ENCODE measurements at regions not wholly inside any gene's neighbourhood (a gene's known extent, or its start where the extent isn't known, plus 50 kb on each side); places are given as distances from the start of the nearest gene placed in this dataset.

DNA sequence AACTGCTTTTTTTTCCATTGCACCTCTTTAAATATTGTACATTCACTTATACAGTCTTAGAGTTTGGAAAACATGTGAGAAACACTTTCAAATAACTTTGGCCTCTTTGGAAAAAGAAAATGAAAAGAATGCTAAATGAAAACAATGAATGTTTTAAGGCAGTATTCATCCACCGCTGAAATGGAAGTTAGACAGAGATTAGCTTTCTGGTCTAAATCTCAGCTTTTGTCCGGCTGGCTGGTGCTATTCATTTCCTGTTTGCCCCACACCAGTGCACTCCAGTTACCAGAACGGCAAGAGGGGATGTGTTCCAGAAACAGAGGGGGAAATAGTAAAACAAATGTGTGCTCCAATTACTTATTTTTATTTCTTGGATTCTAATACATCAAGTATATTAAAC lies 1201.3 kb downstream of the EFNB2 start:
- no peak overlapping the region for H3K4me3 Mint-ChIP-seq

DNA sequence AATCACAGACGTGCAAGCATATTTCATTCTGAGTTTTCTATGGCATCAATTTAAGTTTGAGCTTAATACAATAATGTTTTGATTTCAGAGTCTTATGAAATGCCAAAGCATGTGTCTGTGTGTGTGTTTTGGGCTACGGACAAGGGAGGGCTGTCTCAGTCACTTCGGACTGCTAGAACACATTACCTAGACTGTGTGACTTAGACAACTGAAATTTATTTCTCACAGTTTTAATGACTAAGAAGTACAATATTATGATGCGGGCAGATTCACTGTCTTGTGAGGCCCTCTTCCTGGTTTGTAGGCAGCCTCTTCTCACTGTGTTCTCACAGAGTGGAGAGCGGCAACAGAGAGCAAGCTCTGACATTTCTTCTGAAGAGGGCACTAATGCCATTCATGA lies 1202.0 kb downstream of the EFNB2 start:
- DNase-seq (ENCODE audit: low spot score in 2 of 2): no peak
- Mint-ChIP-seq H3K9me3 (peaks cover 7% of the 10 kb centered on the region), H3K27me3 (no peaks in the 10 kb centered on the region), H3K36me3 (ENCODE audit: insufficient read depth) (no peaks in the 10 kb centered on the region), H3K27ac (ENCODE audit: low read depth) (no peak overlapping the region), H3K4me1 (no peaks in the 10 kb centered on the region), H3K4me3 (no peak overlapping the region)
- no peak for ATAC-seq (replicated peaks; ENCODE audit: extremely low read depth, poor library complexity, severe bottlenecking)

More for the DNA sequence above, 1201.3 kb downstream of the EFNB2 start:
- Mint-ChIP-seq H3K27ac (ENCODE audit: low read depth) (no peak overlapping the region), H3K9me3 (peaks cover 7% of the 10 kb centered on the region), H3K27me3 (no peaks in the 10 kb centered on the region), H3K36me3 (ENCODE audit: insufficient read depth) (no peaks in the 10 kb centered on the region), H3K4me1 (no peaks in the 10 kb centered on the region)
- ATAC-seq (replicated peaks; ENCODE audit: extremely low read depth, poor library complexity, severe bottlenecking) (no peak), DNase-seq (ENCODE audit: low spot score in 2 of 2) (no peak)

DNA sequence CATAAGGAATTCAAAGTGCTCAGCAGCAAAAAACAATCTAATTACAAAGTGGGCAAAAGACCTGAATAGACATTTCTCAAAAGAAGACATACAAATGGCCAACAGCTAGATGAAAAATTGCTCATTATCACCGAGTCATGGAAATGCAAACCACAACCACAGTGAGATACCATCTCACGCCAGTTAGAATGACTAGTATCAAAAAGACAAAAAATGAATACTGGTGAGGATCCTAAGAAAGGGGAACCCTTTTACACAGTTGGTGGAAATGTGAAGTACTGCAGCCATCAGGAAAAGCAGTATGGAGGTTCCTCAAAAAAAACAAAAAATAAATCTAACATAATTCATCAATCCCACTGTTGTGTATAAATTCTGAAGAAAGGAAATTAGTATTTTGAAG lies 1206.1 kb downstream of the EFNB2 start:
- Mint-ChIP-seq H3K4me1 (no peaks in the 10 kb centered on the region), H3K36me3 (ENCODE audit: insufficient read depth) (no peaks in the 10 kb centered on the region), H3K4me3 (no peak overlapping the region), H3K27ac (ENCODE audit: low read depth) (no peak overlapping the region), H3K27me3 (no peaks in the 10 kb centered on the region), H3K9me3 (peaks cover 13% of the 10 kb centered on the region)
- no peak for DNase-seq (ENCODE audit: low spot score in 2 of 2)
- no peak for ATAC-seq (replicated peaks; ENCODE audit: extremely low read depth, poor library complexity, severe bottlenecking)

DNA sequence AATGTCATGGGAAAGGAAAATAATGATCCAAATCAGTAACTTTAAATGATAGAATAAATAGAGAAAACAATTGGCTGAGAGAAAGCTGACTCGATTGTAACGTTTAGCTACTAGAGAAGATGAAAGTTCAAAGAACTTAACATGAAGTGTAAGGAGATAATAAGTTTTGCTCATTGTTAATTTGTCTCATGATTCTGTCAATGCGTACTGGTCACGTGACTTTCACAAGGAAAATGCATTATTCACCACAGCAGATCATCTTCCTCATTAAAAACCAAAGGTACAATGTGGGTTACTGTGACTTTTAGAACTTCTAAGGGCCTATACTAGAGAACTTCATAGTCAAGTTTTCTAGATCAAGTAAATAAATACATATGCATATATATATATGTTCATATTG lies 1207.2 kb downstream of the EFNB2 start:
- Mint-ChIP-seq H3K27ac (ENCODE audit: low read depth) (no peak overlapping the region), H3K4me1 (no peaks in the 10 kb centered on the region), H3K36me3 (ENCODE audit: insufficient read depth) (no peaks in the 10 kb centered on the region), H3K27me3 (no peaks in the 10 kb centered on the region), H3K4me3 (no peak overlapping the region), H3K9me3 (peaks cover 13% of the 10 kb centered on the region)
- ATAC-seq (replicated peaks; ENCODE audit: extremely low read depth, poor library complexity, severe bottlenecking) (no peak), DNase-seq (ENCODE audit: low spot score in 2 of 2) (no peak)

DNA sequence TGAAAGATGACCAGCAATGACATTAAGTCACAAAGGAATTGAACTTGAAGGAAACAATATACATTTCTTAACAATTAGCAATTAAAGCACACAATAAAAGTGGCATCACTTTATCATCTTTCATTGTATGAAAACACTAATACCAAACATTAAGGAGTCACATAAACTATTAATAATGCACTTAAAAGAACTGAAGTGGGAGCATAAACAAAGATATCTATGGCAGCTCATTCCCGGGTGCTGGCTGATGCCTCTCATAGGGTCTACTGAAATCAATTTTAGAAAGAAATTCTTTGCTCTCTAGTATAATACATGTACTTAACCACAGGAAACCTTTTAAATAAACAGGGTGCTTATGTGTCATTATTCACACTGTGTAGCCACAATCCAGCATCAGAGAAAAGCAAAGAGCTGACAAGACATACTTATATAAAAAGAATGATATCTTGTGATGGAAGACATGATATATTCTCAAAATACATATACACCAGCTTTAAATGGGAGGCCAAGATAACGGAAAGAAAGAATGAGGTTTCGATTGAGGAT lies 1207.8 kb downstream of the EFNB2 start:
- Mint-ChIP-seq H3K4me3 (no peak overlapping the region), H3K36me3 (ENCODE audit: insufficient read depth) (no peaks in the 10 kb centered on the region), H3K9me3 (peaks cover 13% of the 10 kb centered on the region), H3K4me1 (no peaks in the 10 kb centered on the region), H3K27me3 (no peaks in the 10 kb centered on the region), H3K27ac (ENCODE audit: low read depth) (no peak overlapping the region)
- ATAC-seq (replicated peaks; ENCODE audit: extremely low read depth, poor library complexity, severe bottlenecking) (no peak), DNase-seq (ENCODE audit: low spot score in 2 of 2) (no peak)

DNA sequence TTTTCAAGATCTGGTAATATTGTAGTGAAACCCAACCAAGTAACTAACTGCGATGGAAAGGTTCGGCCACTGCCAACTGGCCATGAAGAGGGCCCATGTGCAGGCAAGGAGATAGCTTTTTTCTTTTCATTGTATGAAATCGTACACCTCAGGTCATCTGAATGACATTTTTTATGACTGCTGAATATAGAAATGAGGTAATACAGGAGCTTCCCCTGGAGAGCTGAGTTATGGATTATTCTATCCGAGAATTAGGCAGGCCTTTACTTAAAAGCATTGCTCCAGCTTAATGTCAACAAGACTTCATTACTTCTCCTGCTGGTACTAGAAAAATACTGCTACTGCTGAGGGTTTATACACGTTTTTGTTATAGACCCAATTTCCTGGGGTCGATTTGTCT lies 1215.6 kb downstream of the EFNB2 start:
- no peaks in the 10 kb centered on the region for H3K27me3 Mint-ChIP-seq
- no peaks in the 10 kb centered on the region for H3K9me3 Mint-ChIP-seq
- DNase-seq (ENCODE audit: low spot score in 2 of 2) (no peak), ATAC-seq (replicated peaks; ENCODE audit: extremely low read depth, poor library complexity, severe bottlenecking) (no peak)
- H3K4me1 Mint-ChIP-seq: no peaks in the 10 kb centered on the region
- no peak overlapping the region for H3K27ac Mint-ChIP-seq (ENCODE audit: low read depth)
- H3K36me3 Mint-ChIP-seq (ENCODE audit: insufficient read depth): no peaks in the 10 kb centered on the region
- no peak overlapping the region for H3K4me3 Mint-ChIP-seq

DNA sequence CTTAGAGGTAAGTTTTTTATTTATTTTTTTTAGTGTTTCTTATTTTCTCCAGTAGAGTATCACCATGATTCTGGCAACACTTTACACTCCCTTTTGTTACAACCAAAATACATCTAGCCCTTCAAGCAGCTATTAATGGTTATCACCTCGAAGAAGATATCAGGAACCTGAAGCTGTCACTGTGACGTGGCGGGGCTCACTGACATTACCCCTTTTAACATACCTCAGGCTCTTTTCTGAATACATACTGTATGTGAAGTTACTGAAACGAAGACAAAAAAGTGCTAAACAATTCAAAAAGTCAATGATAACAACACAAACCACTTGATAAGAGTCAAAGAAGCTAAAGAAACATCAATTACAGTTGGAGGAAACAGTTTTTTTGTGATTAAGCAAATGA lies 1218.7 kb downstream of the EFNB2 start:
- Mint-ChIP-seq H3K27ac (ENCODE audit: low read depth) (no peak overlapping the region), H3K27me3 (no peaks in the 10 kb centered on the region), H3K36me3 (ENCODE audit: insufficient read depth) (no peaks in the 10 kb centered on the region), H3K4me3 (no peak overlapping the region), H3K4me1 (no peaks in the 10 kb centered on the region), H3K9me3 (peaks cover 6% of the 10 kb centered on the region)
- DNase-seq (ENCODE audit: low spot score in 2 of 2) (no peak), ATAC-seq (replicated peaks; ENCODE audit: extremely low read depth, poor library complexity, severe bottlenecking) (no peak)

DNA sequence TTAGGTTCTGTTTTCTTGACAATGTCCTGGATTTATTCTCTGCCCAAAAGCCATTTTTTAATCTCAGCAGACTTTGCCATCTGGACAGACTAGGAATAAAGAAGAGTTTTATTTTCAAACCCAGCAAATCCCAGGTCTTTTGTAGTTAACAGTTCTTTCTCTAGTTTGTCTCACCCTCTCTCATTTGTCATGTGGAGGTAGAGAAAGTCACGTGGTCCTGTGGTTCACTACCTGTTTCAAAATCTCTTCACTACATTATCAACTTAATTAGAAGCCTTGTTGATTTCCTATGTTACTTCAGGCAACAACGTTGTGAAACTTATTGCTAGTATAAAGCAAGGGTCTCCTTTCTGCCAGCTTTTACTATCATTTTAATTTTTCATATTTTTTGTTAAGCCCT lies 1222.6 kb downstream of the EFNB2 start:
- no peak overlapping the region for H3K4me3 Mint-ChIP-seq
- H3K27ac Mint-ChIP-seq (ENCODE audit: low read depth): no peak overlapping the region

DNA sequence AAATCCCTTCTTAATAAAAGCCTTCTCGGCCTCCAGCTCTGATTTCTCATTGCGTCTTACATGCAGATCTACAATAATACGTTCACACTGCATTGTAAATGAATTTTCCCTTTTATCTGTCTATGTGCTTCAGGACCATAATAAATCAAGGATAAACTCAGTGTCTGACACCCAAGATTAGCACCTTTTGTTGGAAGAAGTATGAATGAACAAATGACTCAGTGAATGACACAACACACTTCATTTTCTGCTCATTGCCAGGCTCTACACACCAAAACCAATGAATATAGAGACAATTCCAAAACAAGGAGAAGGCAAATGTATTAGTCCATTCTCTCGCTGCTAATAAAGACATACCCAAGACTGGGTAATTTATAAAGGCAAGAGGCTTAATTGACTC lies 1224.4 kb downstream of the EFNB2 start:
- no peaks in the 10 kb centered on the region for H3K36me3 Mint-ChIP-seq (ENCODE audit: insufficient read depth)
- H3K9me3 Mint-ChIP-seq: peaks cover 10% of the 10 kb centered on the region
- H3K27ac Mint-ChIP-seq (ENCODE audit: low read depth): no peak overlapping the region
- H3K27me3 Mint-ChIP-seq: no peaks in the 10 kb centered on the region
- no peak for ATAC-seq (replicated peaks; ENCODE audit: extremely low read depth, poor library complexity, severe bottlenecking)
- DNase-seq (ENCODE audit: low spot score in 2 of 2): no peak
- H3K4me1 Mint-ChIP-seq: no peaks in the 10 kb centered on the region
- H3K4me3 Mint-ChIP-seq: no peak overlapping the region

More for the DNA sequence above, 1222.6 kb downstream of the EFNB2 start:
- no peak for DNase-seq (ENCODE audit: low spot score in 2 of 2)
- no peak for ATAC-seq (replicated peaks; ENCODE audit: extremely low read depth, poor library complexity, severe bottlenecking)
- peaks cover 6% of the 10 kb centered on the region for H3K9me3 Mint-ChIP-seq
- H3K36me3 Mint-ChIP-seq (ENCODE audit: insufficient read depth): no peaks in the 10 kb centered on the region
- H3K27me3 Mint-ChIP-seq: no peaks in the 10 kb centered on the region
- H3K4me1 Mint-ChIP-seq: no peaks in the 10 kb centered on the region

DNA sequence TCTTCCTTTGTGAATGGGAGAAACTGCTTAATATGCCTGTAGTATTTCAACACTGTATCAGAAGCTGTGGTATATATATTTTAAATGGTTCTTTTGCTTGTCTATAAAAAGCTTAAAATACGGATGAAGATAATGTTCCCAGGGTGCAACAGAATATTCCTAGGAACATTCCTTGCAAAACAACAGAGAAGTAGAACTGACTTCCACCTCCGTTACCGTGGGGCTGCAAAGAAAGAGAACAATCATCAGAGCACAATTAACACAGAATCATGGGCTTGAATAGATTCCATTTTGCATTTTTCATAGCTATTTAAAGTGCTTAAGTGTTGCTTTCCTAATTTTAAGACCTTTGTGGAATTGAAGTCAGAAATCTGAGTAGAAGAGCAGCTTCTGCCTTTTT lies 1227.7 kb downstream of the EFNB2 start:
- Mint-ChIP-seq H3K4me3 (no peak overlapping the region), H3K27ac (ENCODE audit: low read depth) (no peak overlapping the region), H3K4me1 (no peaks in the 10 kb centered on the region), H3K9me3 (peaks cover 13% of the 10 kb centered on the region), H3K36me3 (ENCODE audit: insufficient read depth) (no peaks in the 10 kb centered on the region), H3K27me3 (no peaks in the 10 kb centered on the region)
- DNase-seq (ENCODE audit: low spot score in 2 of 2): no peak
- ATAC-seq (replicated peaks; ENCODE audit: extremely low read depth, poor library complexity, severe bottlenecking): no peak

DNA sequence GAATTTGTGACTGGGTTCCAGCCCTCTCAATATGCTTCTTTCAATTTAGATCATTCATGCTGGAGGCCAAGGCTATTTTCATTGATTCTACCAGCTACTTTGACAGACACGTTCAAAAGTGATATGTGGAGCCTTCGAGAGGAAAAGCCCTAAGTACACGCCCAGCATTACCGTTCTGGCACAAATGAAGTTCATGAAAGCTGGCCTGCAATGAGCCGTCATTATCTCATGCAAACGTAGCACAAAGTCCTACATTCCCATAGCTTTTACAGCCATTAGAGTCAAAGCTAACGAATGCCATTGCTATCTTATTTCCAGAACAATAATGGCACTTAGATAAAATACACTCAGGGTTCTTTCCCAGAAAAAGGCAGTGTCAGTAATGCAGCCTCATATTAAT lies 1237.6 kb downstream of the EFNB2 start:
- ATAC-seq (replicated peaks; ENCODE audit: extremely low read depth, poor library complexity, severe bottlenecking) (no peak), DNase-seq (ENCODE audit: low spot score in 2 of 2) (no peak)
- Mint-ChIP-seq H3K36me3 (ENCODE audit: insufficient read depth) (no peaks in the 10 kb centered on the region), H3K4me1 (no peaks in the 10 kb centered on the region), H3K9me3 (peaks cover 5% of the 10 kb centered on the region), H3K4me3 (no peak overlapping the region), H3K27ac (ENCODE audit: low read depth) (no peak overlapping the region), H3K27me3 (no peaks in the 10 kb centered on the region)

DNA sequence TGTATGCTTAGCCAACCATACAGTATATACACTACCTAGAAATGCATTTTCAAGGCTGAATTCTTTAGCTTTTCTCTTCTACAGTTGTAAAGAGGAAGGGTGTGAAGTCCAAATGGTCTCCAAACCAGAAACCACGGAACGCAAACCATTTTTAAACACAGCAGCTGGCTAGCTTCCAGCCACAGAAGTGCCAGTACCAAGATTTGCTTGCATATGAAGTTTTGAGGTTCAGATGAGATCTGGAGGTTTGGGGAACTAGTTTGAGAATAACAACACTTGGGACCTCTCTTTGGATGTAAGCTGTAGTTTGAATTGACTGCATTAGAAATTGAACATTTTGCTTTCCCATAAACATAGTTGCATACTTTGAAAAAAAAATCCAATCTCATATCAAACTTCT lies 1243.5 kb downstream of the EFNB2 start:
- DNase-seq (ENCODE audit: low spot score in 2 of 2) (no peak), ATAC-seq (replicated peaks; ENCODE audit: extremely low read depth, poor library complexity, severe bottlenecking) (no peak)
- Mint-ChIP-seq H3K9me3 (peaks cover 11% of the 10 kb centered on the region), H3K36me3 (ENCODE audit: insufficient read depth) (no peaks in the 10 kb centered on the region), H3K27ac (ENCODE audit: low read depth) (no peak overlapping the region), H3K4me3 (no peak overlapping the region), H3K4me1 (no peaks in the 10 kb centered on the region), H3K27me3 (no peaks in the 10 kb centered on the region)

DNA sequence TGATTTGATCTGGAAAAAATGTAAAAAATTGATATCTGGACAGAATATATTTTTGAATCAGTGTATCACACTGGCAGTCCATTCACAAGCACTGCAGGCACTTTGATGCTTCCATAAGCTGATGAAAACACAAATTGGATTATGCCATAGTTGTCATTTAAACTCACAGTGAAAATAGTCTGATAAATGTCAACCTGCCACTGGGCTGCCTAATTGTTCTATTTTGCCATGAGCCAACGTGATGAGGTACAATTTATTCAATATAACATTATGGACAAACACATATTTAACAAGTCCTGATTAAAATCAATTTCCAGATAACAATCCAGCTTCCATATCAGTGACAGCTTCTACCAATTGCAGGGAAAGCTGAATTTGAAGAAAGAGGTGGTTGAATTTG lies 1244.9 kb downstream of the EFNB2 start:
- no peak for DNase-seq (ENCODE audit: low spot score in 2 of 2)
- no peaks in the 10 kb centered on the region for H3K4me1 Mint-ChIP-seq
- H3K9me3 Mint-ChIP-seq: peaks cover 17% of the 10 kb centered on the region
- H3K36me3 Mint-ChIP-seq (ENCODE audit: insufficient read depth): no peaks in the 10 kb centered on the region
- H3K27me3 Mint-ChIP-seq: no peaks in the 10 kb centered on the region
- no peak overlapping the region for H3K4me3 Mint-ChIP-seq
- ATAC-seq (replicated peaks; ENCODE audit: extremely low read depth, poor library complexity, severe bottlenecking): no peak
- no peak overlapping the region for H3K27ac Mint-ChIP-seq (ENCODE audit: low read depth)

DNA sequence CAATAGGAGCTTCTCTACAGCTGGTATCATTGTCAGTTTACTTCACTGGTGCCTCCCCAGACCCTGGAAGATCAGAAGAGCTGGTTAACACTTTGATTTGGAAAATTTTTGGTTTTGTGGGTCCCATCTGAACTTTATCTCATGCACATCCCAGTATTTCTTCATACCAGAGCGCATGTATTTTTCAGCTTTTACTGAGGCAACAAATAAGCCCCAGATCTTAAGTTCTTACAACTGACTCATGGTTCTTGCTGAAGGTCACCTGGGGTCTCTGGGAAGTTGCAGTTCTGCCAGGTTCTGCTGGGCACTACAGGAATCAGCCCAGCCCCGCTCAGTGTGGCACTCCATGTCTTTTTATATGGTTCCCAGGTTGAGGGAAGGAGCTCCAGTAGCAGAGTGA lies 1249.9 kb downstream of the EFNB2 start:
- no peak overlapping the region for H3K27ac Mint-ChIP-seq (ENCODE audit: low read depth)
- H3K4me1 Mint-ChIP-seq: no peaks in the 10 kb centered on the region
- H3K27me3 Mint-ChIP-seq: no peaks in the 10 kb centered on the region
- H3K9me3 Mint-ChIP-seq: peaks cover 16% of the 10 kb centered on the region
- no peak overlapping the region for H3K4me3 Mint-ChIP-seq
- DNase-seq (ENCODE audit: low spot score in 2 of 2) (no peak), ATAC-seq (replicated peaks; ENCODE audit: extremely low read depth, poor library complexity, severe bottlenecking) (no peak)
- no peaks in the 10 kb centered on the region for H3K36me3 Mint-ChIP-seq (ENCODE audit: insufficient read depth)

Measured in central memory CD8-positive, alpha-beta T cell (primary cell).